Left renal pelvis (tissue), 4 donors: ENCODE measurements at regions not wholly inside any gene's neighbourhood (a gene's known extent, or its start where the extent isn't known, plus 50 kb on each side); places are given as distances from the start of the nearest gene placed in this dataset.

ENCODE experiments used
- DNase-seq, 4 donors: peaks; one replicate each; pipeline ENCODE4 v3.0.0-alpha.2; 2013; ENCODE audit warnings: low read depth in 4 of 4, low spot score in 3 of 4

- DNase-seq: no peak
Measured at GRCh38 chr7:50210706-50211115, 93.8 kb upstream of the IKZF1 start.

- DNase-seq: no peak
Measured at GRCh38 chr7:50209461-50210135, 94.9 kb upstream of the IKZF1 start.

GRCh38 chr7:50208378-50208982 is 96.0 kb upstream of the IKZF1 start:
- DNase-seq: no peak

- DNase-seq: no peak
Measured at GRCh38 chr7:50207686-50208255, 96.7 kb upstream of the IKZF1 start.

GRCh38 chr7:50207251-50207564 is 97.3 kb upstream of the IKZF1 start:
- no peak for DNase-seq

GRCh38 chr7:50206453-50207250 is 97.9 kb upstream of the IKZF1 start:
- no peak for DNase-seq

GRCh38 chr7:50205011-50205410 is 99.5 kb upstream of the IKZF1 start:
- DNase-seq: no peak

- DNase-seq: no peak
Measured at GRCh38 chr7:50204581-50204980, 99.9 kb upstream of the IKZF1 start.

- no peak for DNase-seq
Measured at GRCh38 chr7:50203521-50203920, 101.0 kb upstream of the IKZF1 start.

- no peak for DNase-seq
Measured at GRCh38 chr7:50202052-50202555, 102.4 kb upstream of the IKZF1 start.

- no peak for DNase-seq
Measured at GRCh38 chr7:50199824-50200223, 104.7 kb upstream of the IKZF1 start.

GRCh38 chr7:50197549-50197948 is 104.5 kb upstream of the ZPBP start:
- DNase-seq: no peak

- DNase-seq: no peak
Measured at GRCh38 chr7:50196719-50197118, 103.7 kb upstream of the ZPBP start.

GRCh38 chr7:50190776-50191175 is 97.7 kb upstream of the ZPBP start:
- DNase-seq: no peak

- no peak for DNase-seq
Measured at GRCh38 chr7:50189371-50189770, 96.3 kb upstream of the ZPBP start.

GRCh38 chr7:50185951-50186682 is 93.1 kb upstream of the ZPBP start:
- no peak for DNase-seq

GRCh38 chr7:50185208-50185607 is 92.2 kb upstream of the ZPBP start:
- DNase-seq: no peak

- no peak for DNase-seq
Measured at GRCh38 chr7:50184271-50184990, 91.4 kb upstream of the ZPBP start.

GRCh38 chr7:50182759-50183158 is 89.7 kb upstream of the ZPBP start:
- no peak for DNase-seq

- DNase-seq: no peak
Measured at GRCh38 chr7:50181081-50181480, 88.0 kb upstream of the ZPBP start.
